ENCODE measurements at regions not wholly inside any gene's neighbourhood (a gene's known extent, or its start where the extent isn't known, plus 50 kb on each side); places are given as distances from the start of the nearest gene placed in this dataset.

GRCh38 chr17:14942526-14943190 lies 322.5 kb downstream of the PMP22 start:
- DNase-seq, result no peak

GRCh38 chr17:14940938-14941265 lies 324.2 kb downstream of the PMP22 start:
- no peak for DNase-seq

- DNase-seq, result peak; percentile 30
These were observed 324.8 kb downstream of the PMP22 start for GRCh38 chr17:14940108-14940937.

GRCh38 chr17:14935845-14936485 lies 329.2 kb downstream of the PMP22 start:
- DNase-seq, result no peak

GRCh38 chr17:14935139-14935841 lies 329.8 kb downstream of the PMP22 start:
- DNase-seq, result no peak

- no peak for DNase-seq
These were observed 331.4 kb downstream of the PMP22 start for GRCh38 chr17:14933676-14934075.

- peak; percentile 68 for DNase-seq
These were observed 338.5 kb downstream of the PMP22 start for GRCh38 chr17:14926526-14927122.

GRCh38 chr17:14926073-14926472 lies 339.1 kb downstream of the PMP22 start:
- DNase-seq, result no peak

GRCh38 chr17:14925498-14925897 lies 339.6 kb downstream of the PMP22 start:
- no peak for DNase-seq

- DNase-seq, result no peak
These were observed 341.1 kb downstream of the PMP22 start for GRCh38 chr17:14923981-14924380.

- DNase-seq, result no peak
These were observed 342.7 kb downstream of the PMP22 start for GRCh38 chr17:14922411-14922810.

- no peak for DNase-seq
These were observed 343.2 kb downstream of the PMP22 start for GRCh38 chr17:14921936-14922335.

GRCh38 chr17:14919631-14920213 lies 345.4 kb downstream of the PMP22 start:
- DNase-seq, result no peak

- no peak for DNase-seq
These were observed 346.0 kb downstream of the PMP22 start for GRCh38 chr17:14919094-14919493.

GRCh38 chr17:14918540-14918939 lies 346.6 kb downstream of the PMP22 start:
- DNase-seq, result no peak

GRCh38 chr17:14910916-14911315 lies 354.2 kb downstream of the PMP22 start:
- no peak for DNase-seq

GRCh38 chr17:14904386-14904785 lies 360.7 kb downstream of the PMP22 start:
- no peak for DNase-seq

- DNase-seq, result no peak
These were observed 361.3 kb downstream of the PMP22 start for GRCh38 chr17:14903854-14904253.

- DNase-seq, result no peak
These were observed 362.3 kb downstream of the PMP22 start for GRCh38 chr17:14902803-14903202.

- no peak for DNase-seq
These were observed 362.8 kb downstream of the PMP22 start for GRCh38 chr17:14902297-14902696.

- DNase-seq, result no peak
These were observed 363.8 kb downstream of the PMP22 start for GRCh38 chr17:14901376-14901775.

GRCh38 chr17:14886200-14886739 lies 378.9 kb downstream of the PMP22 start:
- DNase-seq, result no peak

Data from right hindlimb (tissue), 1 donor.